Parathyroid adenoma (tissue), 2 donors: ENCODE measurements at regions not wholly inside any gene's neighbourhood (a gene's known extent, or its start where the extent isn't known, plus 50 kb on each side); places are given as distances from the start of the nearest gene placed in this dataset.

Experiments
- H2AFZ ChIP-seq: fragments of 300-600 bp; sonication (generic); one replicate; pipeline ENCODE4 v1.7.0; 2017; ENCODE audit warnings: antibody characterized with exemption, mild to moderate bottlenecking
- H3K27ac ChIP-seq: fragments of 300-600 bp; sonication (generic); one replicate; pipeline ENCODE4 v1.7.0; 2017
- H3K27me3 ChIP-seq: fragments of 300-600 bp; sonication (generic); one replicate; pipeline ENCODE4 v1.7.0; 2017; ENCODE audit warnings: low read length; ENCODE audit not compliant: control insufficient read depth, insufficient read depth
- H3K36me3 ChIP-seq: fragments of 300-600 bp; sonication (generic); one replicate; pipeline ENCODE4 v1.7.0; 2017; ENCODE audit warnings: low read length; ENCODE audit not compliant: control insufficient read depth, insufficient read depth
- H3K4me1 ChIP-seq: fragments of 300-600 bp; sonication (generic); one replicate; pipeline ENCODE4 v1.7.0; 2017; ENCODE audit warnings: control low read depth
- H3K4me2 ChIP-seq: fragments of 300-600 bp; sonication (generic); one replicate; pipeline ENCODE4 v1.7.0; 2017; ENCODE audit warnings: low read length
- H3K4me3 ChIP-seq: fragments of 300-600 bp; sonication (generic); one replicate; pipeline ENCODE4 v1.7.0; 2017; ENCODE audit warnings: low read depth, low read length
- H3K79me2 ChIP-seq: fragments of 300-600 bp; sonication (generic); one replicate; pipeline ENCODE4 v1.7.0; 2017; ENCODE audit warnings: control low read depth
- H3K9ac ChIP-seq: fragments of 300-600 bp; sonication (generic); one replicate; pipeline ENCODE4 v1.7.0; 2017; ENCODE audit warnings: mild to moderate bottlenecking
- H3K9me3 ChIP-seq: fragments of 300-600 bp; sonication (generic); one replicate; pipeline ENCODE4 v1.7.0; 2017; ENCODE audit warnings: low read length; ENCODE audit not compliant: control insufficient read depth
- CTCF ChIP-seq: fragments of 300-600 bp; sonication (generic); IDR thresholded peaks from one replicate; pipeline ENCODE4 v1.7.0; 2017; ENCODE audit warnings: antibody characterized with exemption, mild to moderate bottlenecking
- donor health status: primary hyperparathyroidism.

- H3K79me2 ChIP-seq: no peaks in the 10 kb centered on the region
- H2AFZ ChIP-seq: no peak overlapping the region
- H3K9me3 ChIP-seq: no peaks in the 10 kb centered on the region
- H3K36me3 ChIP-seq: no peaks in the 10 kb centered on the region
- H3K9ac ChIP-seq: no peak overlapping the region
- H3K4me1 ChIP-seq: no peaks in the 10 kb centered on the region
- H3K27ac ChIP-seq: no peak overlapping the region
- H3K27me3 ChIP-seq: no peaks in the 10 kb centered on the region
- no peak for TF ChIP-seq CTCF
- H3K4me2 ChIP-seq: no peak overlapping the region
- H3K4me3 ChIP-seq: no peak overlapping the region
These were observed 109.6 kb downstream of the GPR37 start for GRCh38 chr7:124655990-124656389.

GRCh38 chr7:124652237-124652636 is 113.4 kb downstream of the GPR37 start:
- Histone ChIP-seq H3K4me2 (no peak overlapping the region), H3K9ac (no peak overlapping the region), H3K9me3 (no peaks in the 10 kb centered on the region), H2AFZ (no peak overlapping the region), H3K27ac (no peak overlapping the region), H3K36me3 (no peaks in the 10 kb centered on the region), H3K27me3 (no peaks in the 10 kb centered on the region), H3K79me2 (no peaks in the 10 kb centered on the region), H3K4me3 (no peak overlapping the region), H3K4me1 (no peaks in the 10 kb centered on the region)
- TF ChIP-seq CTCF: no peak

- Histone ChIP-seq H3K4me2 (no peak overlapping the region), H2AFZ (no peak overlapping the region), H3K9me3 (no peaks in the 10 kb centered on the region), H3K4me3 (no peak overlapping the region), H3K79me2 (no peaks in the 10 kb centered on the region), H3K9ac (no peak overlapping the region), H3K27me3 (no peaks in the 10 kb centered on the region), H3K4me1 (no peaks in the 10 kb centered on the region), H3K36me3 (no peaks in the 10 kb centered on the region), H3K27ac (no peak overlapping the region)
- TF ChIP-seq CTCF: no peak
These were observed 114.5 kb downstream of the GPR37 start for GRCh38 chr7:124651136-124651535.

GRCh38 chr7:124649397-124650014 is 116.1 kb downstream of the GPR37 start:
- no peaks in the 10 kb centered on the region for H3K36me3 ChIP-seq
- H3K4me1 ChIP-seq: no peaks in the 10 kb centered on the region
- no peak overlapping the region for H3K4me2 ChIP-seq
- H3K4me3 ChIP-seq: no peak overlapping the region
- no peak overlapping the region for H3K9ac ChIP-seq
- no peak overlapping the region for H2AFZ ChIP-seq
- no peak overlapping the region for H3K27ac ChIP-seq
- no peaks in the 10 kb centered on the region for H3K27me3 ChIP-seq
- H3K79me2 ChIP-seq: no peaks in the 10 kb centered on the region
- no peaks in the 10 kb centered on the region for H3K9me3 ChIP-seq
- TF ChIP-seq CTCF: no peak

- no peak overlapping the region for H3K27ac ChIP-seq
- H3K79me2 ChIP-seq: no peaks in the 10 kb centered on the region
- H3K36me3 ChIP-seq: no peaks in the 10 kb centered on the region
- no peak for TF ChIP-seq CTCF
- H3K9ac ChIP-seq: no peak overlapping the region
- no peak overlapping the region for H3K4me2 ChIP-seq
- no peaks in the 10 kb centered on the region for H3K9me3 ChIP-seq
- H3K4me1 ChIP-seq: no peaks in the 10 kb centered on the region
- no peaks in the 10 kb centered on the region for H3K27me3 ChIP-seq
- H2AFZ ChIP-seq: no peak overlapping the region
- no peak overlapping the region for H3K4me3 ChIP-seq
These were observed 117.8 kb downstream of the GPR37 start for GRCh38 chr7:124647630-124648306.
